ENCODE measurements at regions not wholly inside any gene's neighbourhood (a gene's known extent, or its start where the extent isn't known, plus 50 kb on each side); places are given as distances from the start of the nearest gene placed in this dataset.
A peak's percentile ranks its signal among the peaks of the same experiment; 100 is the strongest.

DNA sequence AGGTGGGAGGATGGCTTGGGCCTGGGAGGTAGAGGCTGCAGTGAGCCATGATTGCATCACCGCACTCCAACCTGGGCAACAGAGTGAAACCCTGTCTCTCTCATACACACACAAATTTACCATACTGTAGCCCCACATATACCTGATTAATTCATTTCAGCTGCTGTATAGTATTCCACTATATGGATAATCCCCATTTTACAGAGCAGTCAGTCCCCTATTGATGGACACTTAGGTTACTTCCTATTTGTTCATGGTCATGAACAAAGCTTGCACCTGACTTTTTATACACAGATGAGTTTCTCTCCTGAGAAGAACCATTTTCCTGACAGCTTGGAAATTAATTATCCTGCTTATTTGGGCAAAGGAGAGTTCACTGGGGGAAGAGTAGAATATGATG, 59.2 kb downstream of the EMX2 start:
- no peaks in the 10 kb centered on the region for H3K9me3 ChIP-seq
- H3K36me3 ChIP-seq: no peaks in the 10 kb centered on the region
- no peak overlapping the region for H3K27ac ChIP-seq
- no peaks in the 10 kb centered on the region for H3K27me3 ChIP-seq
- intact Hi-C loops (cut with DNase I; ENCODE audit: low total_unique reads): no loop called here
- H3K4me3 ChIP-seq: no peak overlapping the region
- H3K4me1 ChIP-seq: no peaks in the 10 kb centered on the region
- DNase-seq: no peak
- TF ChIP-seq, protein P1, sequence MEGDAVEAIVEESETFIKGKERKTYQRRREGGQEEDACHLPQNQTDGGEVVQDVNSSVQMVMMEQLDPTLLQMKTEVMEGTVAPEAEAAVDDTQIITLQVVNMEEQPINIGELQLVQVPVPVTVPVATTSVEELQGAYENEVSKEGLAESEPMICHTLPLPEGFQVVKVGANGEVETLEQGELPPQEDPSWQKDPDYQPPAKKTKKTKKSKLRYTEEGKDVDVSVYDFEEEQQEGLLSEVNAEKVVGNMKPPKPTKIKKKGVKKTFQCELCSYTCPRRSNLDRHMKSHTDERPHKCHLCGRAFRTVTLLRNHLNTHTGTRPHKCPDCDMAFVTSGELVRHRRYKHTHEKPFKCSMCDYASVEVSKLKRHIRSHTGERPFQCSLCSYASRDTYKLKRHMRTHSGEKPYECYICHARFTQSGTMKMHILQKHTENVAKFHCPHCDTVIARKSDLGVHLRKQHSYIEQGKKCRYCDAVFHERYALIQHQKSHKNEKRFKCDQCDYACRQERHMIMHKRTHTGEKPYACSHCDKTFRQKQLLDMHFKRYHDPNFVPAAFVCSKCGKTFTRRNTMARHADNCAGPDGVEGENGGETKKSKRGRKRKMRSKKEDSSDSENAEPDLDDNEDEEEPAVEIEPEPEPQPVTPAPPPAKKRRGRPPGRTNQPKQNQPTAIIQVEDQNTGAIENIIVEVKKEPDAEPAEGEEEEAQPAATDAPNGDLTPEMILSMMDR (IDR thresholded peaks at IDR 0.05): no peak

DNA sequence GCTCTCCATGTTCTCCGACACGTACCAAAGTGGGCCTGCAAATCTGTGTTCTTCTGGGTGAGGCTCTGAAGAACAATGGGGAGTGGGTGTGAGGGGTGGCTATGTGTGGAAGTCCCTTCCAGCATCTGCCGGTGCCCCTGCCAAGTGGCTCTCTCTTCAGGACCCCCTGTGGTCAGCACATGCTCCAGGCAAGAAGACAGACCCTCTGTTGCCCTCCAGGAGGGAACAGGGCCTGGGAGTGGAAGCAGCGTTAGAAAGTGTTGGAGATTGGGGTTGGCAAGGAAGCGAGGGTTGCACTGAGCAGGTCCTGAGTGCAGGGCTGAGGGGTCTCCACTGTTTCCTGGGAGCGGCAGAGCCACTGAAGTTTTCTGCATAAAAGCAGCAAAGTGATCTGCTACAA, 60.5 kb downstream of the EMX2 start:
- DNase-seq: no peak
- no peaks in the 10 kb centered on the region for H3K4me1 ChIP-seq
- no peaks in the 10 kb centered on the region for H3K27me3 ChIP-seq
- intact Hi-C loops (cut with DNase I; ENCODE audit: low total_unique reads): no loop called here
- TF ChIP-seq, protein P1 (IDR thresholded peaks at IDR 0.05): no peak
- no peak overlapping the region for H3K4me3 ChIP-seq
- H3K27ac ChIP-seq: no peak overlapping the region
- no peaks in the 10 kb centered on the region for H3K36me3 ChIP-seq
- no peaks in the 10 kb centered on the region for H3K9me3 ChIP-seq

DNA sequence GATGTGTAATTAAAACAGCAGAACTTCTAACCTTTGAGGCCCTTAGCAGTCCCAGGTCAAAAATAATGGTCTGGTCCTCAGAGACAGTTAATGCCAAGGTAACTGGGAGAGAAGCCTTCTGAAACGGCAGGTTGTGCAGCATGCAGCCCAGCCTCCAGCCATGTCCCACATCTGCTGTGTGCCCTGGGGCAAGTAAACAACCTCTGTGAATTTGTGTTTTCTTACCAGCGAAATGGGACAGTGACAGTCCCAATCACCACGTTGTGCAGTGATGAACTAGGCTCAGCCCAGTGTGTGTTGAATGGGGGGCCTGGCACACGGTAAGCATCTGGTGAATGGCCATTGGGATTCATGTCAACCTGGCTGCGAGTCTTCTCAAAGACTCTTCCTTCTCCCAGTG, 61.2 kb downstream of the EMX2 start:
- Histone ChIP-seq H3K27me3 (no peaks in the 10 kb centered on the region), H3K9me3 (no peaks in the 10 kb centered on the region), H3K4me3 (no peak overlapping the region), H3K27ac (no peak overlapping the region), H3K36me3 (no peaks in the 10 kb centered on the region), H3K4me1 (peaks cover 0 to 3% (median under 1%) of the 10 kb centered on the region in 4 donors)
- no peak for DNase-seq
- TF ChIP-seq, protein P1 (IDR thresholded peaks at IDR 0.05): no peak
- intact Hi-C loops (cut with DNase I; ENCODE audit: low total_unique reads): no loop called here

DNA sequence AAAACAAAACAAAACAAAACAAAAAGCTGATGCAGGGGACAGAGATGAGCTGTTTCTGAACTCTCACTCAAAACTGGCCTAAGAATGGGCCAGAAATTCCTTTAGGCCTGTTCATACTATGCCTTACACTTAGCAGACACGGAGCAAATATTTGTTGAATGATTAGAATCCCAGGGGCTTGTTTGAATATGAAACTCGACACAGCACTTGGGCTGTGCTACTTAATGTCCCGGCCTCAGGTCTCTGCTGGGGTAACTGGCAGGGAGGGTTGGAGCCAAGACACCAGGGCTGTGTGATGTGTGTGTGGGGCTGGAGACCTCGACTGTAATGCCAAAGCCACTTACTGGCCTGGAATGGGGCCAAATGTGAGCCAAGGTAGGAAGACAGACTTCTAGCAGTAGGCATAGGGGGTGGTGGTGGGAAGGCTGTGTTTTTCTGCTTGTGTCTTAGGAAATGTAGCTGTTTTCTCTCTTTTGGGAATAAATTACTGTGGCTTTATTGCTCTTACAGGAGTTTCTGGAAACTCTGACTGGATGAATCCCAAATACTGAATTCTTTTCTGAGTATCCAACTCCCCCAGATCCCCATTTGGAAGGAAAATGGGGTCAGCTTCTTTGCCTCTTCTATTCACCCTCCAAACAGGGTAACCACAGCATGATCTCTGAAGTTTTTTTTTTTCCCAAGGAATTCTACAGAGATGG, 66.7 kb downstream of the EMX2 start:
- Histone ChIP-seq H3K9me3 (no peaks in the 10 kb centered on the region), H3K27ac (peak overlapping the region; percentile 52 to 53), H3K27me3 (no peaks in the 10 kb centered on the region), H3K4me3 (no peak overlapping the region), H3K36me3 (no peaks in the 10 kb centered on the region), H3K4me1 (peaks cover 0 to 20% (median 8%) of the 10 kb centered on the region in 4 donors)
- TF ChIP-seq, protein P1 (IDR thresholded peaks at IDR 0.05): no peak
- intact Hi-C loops (cut with DNase I; ENCODE audit: low total_unique reads): no loop called here
- peak; percentile 51 to 74 for DNase-seq

DNA sequence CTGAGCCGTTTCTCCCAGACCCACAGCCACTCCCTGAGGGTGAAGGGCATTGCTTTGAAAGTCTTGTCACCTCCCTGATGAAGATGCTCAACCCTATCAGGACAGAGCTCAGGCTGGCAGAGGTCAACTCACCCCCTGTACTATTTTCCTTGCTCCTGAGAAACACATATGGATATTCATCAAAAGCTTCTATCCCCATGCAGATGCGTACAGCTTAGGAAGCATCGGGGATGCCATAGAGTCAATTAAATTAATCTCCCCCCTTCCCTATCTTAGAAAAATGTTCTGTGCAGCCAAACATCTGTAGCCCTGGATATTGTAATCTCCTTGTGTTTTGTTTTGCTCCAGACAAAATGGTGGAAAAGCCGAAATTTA, 67.2 kb downstream of the EMX2 start:
- no peak for DNase-seq
- H3K27ac ChIP-seq: peak overlapping the region; percentile 52 to 53

More for the DNA sequence above, 67.2 kb downstream of the EMX2 start:
- Histone ChIP-seq H3K36me3 (no peaks in the 10 kb centered on the region), H3K27me3 (no peaks in the 10 kb centered on the region), H3K9me3 (no peaks in the 10 kb centered on the region), H3K4me3 (no peak overlapping the region), H3K4me1 (peaks cover 0 to 20% (median 8%) of the 10 kb centered on the region in 4 donors)
- TF ChIP-seq, protein P1 (IDR thresholded peaks at IDR 0.05): no peak
- intact Hi-C loops (cut with DNase I; ENCODE audit: low total_unique reads): no loop called here
